ENCODE measurements at regions not wholly inside any gene's neighbourhood (a gene's known extent, or its start where the extent isn't known, plus 50 kb on each side); places are given as distances from the start of the nearest gene placed in this dataset.
"Not testable (repeated sequence)": the region's sequence is repeated elsewhere in the genome, so short reads cannot be mapped to it uniquely, and the experiment has no call there.

- DNase-seq (ENCODE audit: low read depth in 3 of 3, low spot score in 1 of 3), result no peak
These were observed 292.3 kb downstream of the RFPL4B start for GRCh38 chr6:112639391-112639831.

GRCh38 chr6:112640891-112641290 lies 293.8 kb downstream of the RFPL4B start:
- no peak for DNase-seq (ENCODE audit: low read depth in 3 of 3, low spot score in 1 of 3)

- DNase-seq (ENCODE audit: low read depth in 3 of 3, low spot score in 1 of 3), result no peak
These were observed 302.7 kb downstream of the RFPL4B start for GRCh38 chr6:112649853-112650252.

GRCh38 chr6:112651239-112651638 lies 304.1 kb downstream of the RFPL4B start:
- DNase-seq (ENCODE audit: low read depth in 3 of 3, low spot score in 1 of 3), result no peak

- DNase-seq (ENCODE audit: low read depth in 3 of 3, low spot score in 1 of 3), result no peak
These were observed 312.8 kb downstream of the RFPL4B start for GRCh38 chr6:112659912-112660311.

GRCh38 chr6:112660626-112661025 lies 313.5 kb downstream of the RFPL4B start:
- no peak for DNase-seq (ENCODE audit: low read depth in 3 of 3, low spot score in 1 of 3)

- DNase-seq (ENCODE audit: low read depth in 3 of 3, low spot score in 1 of 3), result no peak
These were observed 316.6 kb downstream of the RFPL4B start for GRCh38 chr6:112663698-112664097.

- no peak for DNase-seq (ENCODE audit: low read depth in 3 of 3, low spot score in 1 of 3)
These were observed 318.0 kb downstream of the RFPL4B start for GRCh38 chr6:112665114-112665513.

GRCh38 chr6:112665815-112666214 lies 318.7 kb downstream of the RFPL4B start:
- DNase-seq (ENCODE audit: low read depth in 3 of 3, low spot score in 1 of 3), result no peak

- no peak for DNase-seq (ENCODE audit: low read depth in 3 of 3, low spot score in 1 of 3)
These were observed 320.3 kb downstream of the RFPL4B start for GRCh38 chr6:112667427-112667826.

GRCh38 chr6:112680091-112680490 lies 333.0 kb downstream of the RFPL4B start:
- DNase-seq (ENCODE audit: low read depth in 3 of 3, low spot score in 1 of 3), result no peak

- DNase-seq (ENCODE audit: low read depth in 3 of 3, low spot score in 1 of 3), result no peak
These were observed 334.9 kb downstream of the RFPL4B start for GRCh38 chr6:112682071-112682470.

- DNase-seq (ENCODE audit: low read depth in 3 of 3, low spot score in 1 of 3), result no peak
These were observed 336.0 kb downstream of the RFPL4B start for GRCh38 chr6:112683106-112683505.

GRCh38 chr6:112683926-112684325 lies 336.8 kb downstream of the RFPL4B start:
- DNase-seq (ENCODE audit: low read depth in 3 of 3, low spot score in 1 of 3), result no peak

GRCh38 chr6:112685521-112686220 lies 338.5 kb downstream of the RFPL4B start:
- DNase-seq (ENCODE audit: low read depth in 3 of 3, low spot score in 1 of 3), result not testable (repeated sequence)

GRCh38 chr6:112688487-112689165 lies 341.5 kb downstream of the RFPL4B start:
- DNase-seq (ENCODE audit: low read depth in 3 of 3, low spot score in 1 of 3), result not testable (repeated sequence)

- not testable (repeated sequence) for DNase-seq (ENCODE audit: low read depth in 3 of 3, low spot score in 1 of 3)
These were observed 342.2 kb downstream of the RFPL4B start for GRCh38 chr6:112689183-112689858.

- DNase-seq (ENCODE audit: low read depth in 3 of 3, low spot score in 1 of 3), result no peak
These were observed 343.5 kb downstream of the RFPL4B start for GRCh38 chr6:112690497-112691202.

GRCh38 chr6:112691289-112691688 lies 344.2 kb downstream of the RFPL4B start:
- no peak for DNase-seq (ENCODE audit: low read depth in 3 of 3, low spot score in 1 of 3)

- DNase-seq (ENCODE audit: low read depth in 3 of 3, low spot score in 1 of 3), result no peak
These were observed 347.9 kb downstream of the RFPL4B start for GRCh38 chr6:112695001-112695400.

GRCh38 chr6:112697265-112697664 lies 350.1 kb downstream of the RFPL4B start:
- DNase-seq (ENCODE audit: low read depth in 3 of 3, low spot score in 1 of 3), result no peak
